22Rv1 (cell line): ENCODE measurements at regions not wholly inside any gene's neighbourhood (a gene's known extent, or its start where the extent isn't known, plus 50 kb on each side); places are given as distances from the start of the nearest gene placed in this dataset.

ENCODE experiments used
- CTCF ChIP-seq: fragments of 450-650 bp; IDR thresholded peaks from 2 replicates; pipeline ENCODE4 v1.5.1; 2017; ENCODE audit warnings: mild to moderate bottlenecking
- ZFX ChIP-seq: fragments of 450-650 bp; IDR thresholded peaks from 2 replicates; pipeline ENCODE4 v1.6.1; 2017; ENCODE audit warnings: antibody characterized with exemption, borderline replicate concordance

GRCh38 chr2:22020091-22020742 is 896.4 kb downstream of the TDRD15 start:
- TF ChIP-seq CTCF (no peak), ZFX (no peak)
